H9 (cell line): ENCODE measurements at regions not wholly inside any gene's neighbourhood (a gene's known extent, or its start where the extent isn't known, plus 50 kb on each side); places are given as distances from the start of the nearest gene placed in this dataset.
"Not testable (repeated sequence)": the region's sequence is repeated elsewhere in the genome, so short reads cannot be mapped to it uniquely, and the experiment has no call there.

Source experiments
- DNase-seq: peaks from one replicate; pipeline ENCODE4 v3.0.0-alpha.2; 2017
- H2AFZ ChIP-seq: one replicate; pipeline ENCODE4 v1.6.1; 2013; ENCODE audit warnings: mild to moderate bottlenecking, low read length, control low read depth, moderate library complexity
- H2AK5ac ChIP-seq: 2 replicates; pipeline ENCODE4 v1.6.1; 2013; ENCODE audit warnings: low read length, control low read depth, mixed read lengths; ENCODE audit not compliant: insufficient read length
- H2BK120ac ChIP-seq: one replicate; pipeline ENCODE4 v1.6.1; 2013; ENCODE audit warnings: low read depth, mild to moderate bottlenecking, low read length, control low read depth, inconsistent platforms; ENCODE audit not compliant: poor library complexity, severe bottlenecking
- H2BK12ac ChIP-seq: 2 replicates; pipeline ENCODE4 v1.6.1; 2013; ENCODE audit warnings: low read length, control low read depth, mixed read lengths, low read depth; ENCODE audit not compliant: insufficient read length
- H2BK15ac ChIP-seq: 2 replicates; pipeline ENCODE4 v1.6.1; 2013; ENCODE audit warnings: low read depth, low read length, control low read depth
- H2BK20ac ChIP-seq: one replicate; pipeline ENCODE4 v1.6.1; 2013; ENCODE audit warnings: low read depth, mild to moderate bottlenecking, low read length, control low read depth, inconsistent platforms; ENCODE audit not compliant: poor library complexity, severe bottlenecking
- H2BK5ac ChIP-seq: 2 replicates; pipeline ENCODE4 v1.6.1; 2013; ENCODE audit warnings: low read length, control low read depth, mixed read lengths; ENCODE audit not compliant: insufficient read length
- H3K14ac ChIP-seq: 2 replicates; pipeline ENCODE4 v1.6.1; 2013; ENCODE audit warnings: low read length, control low read depth; ENCODE audit not compliant: insufficient read depth
- H3K18ac ChIP-seq: 2 replicates; pipeline ENCODE4 v1.6.1; 2013; ENCODE audit warnings: low read depth, mild to moderate bottlenecking, mixed read lengths, low read length, control low read depth; ENCODE audit not compliant: insufficient read length
- H3K23ac ChIP-seq: 2 replicates; pipeline ENCODE4 v1.6.1; 2013; ENCODE audit warnings: low read length, control low read depth, mixed read lengths, low read depth; ENCODE audit not compliant: insufficient read length
- H3K23me2 ChIP-seq: 2 replicates; pipeline ENCODE4 v1.6.1; 2013; ENCODE audit warnings: low read depth, mild to moderate bottlenecking, mixed read lengths, low read length, control low read depth; ENCODE audit not compliant: insufficient read length, poor library complexity, severe bottlenecking
- H3K27ac ChIP-seq: 2 replicates; pipeline ENCODE4 v1.5.1; 2013; ENCODE audit warnings: low read length, control low read depth, mixed read lengths, low read depth; ENCODE audit not compliant: insufficient read length
- H3K27me3 ChIP-seq: 2 replicates; pipeline ENCODE4 v1.6.1; 2013; ENCODE audit warnings: low read length, control low read depth, inconsistent platforms; ENCODE audit not compliant: insufficient read depth
- H3K4ac ChIP-seq: 2 replicates; pipeline ENCODE4 v1.6.1; 2013; ENCODE audit warnings: low read depth, mild to moderate bottlenecking, control low read depth, inconsistent platforms, low read length, moderate library complexity
- H3K4me1 ChIP-seq: 2 replicates; pipeline ENCODE4 v1.6.1; 2013; ENCODE audit warnings: low read length, control low read depth, inconsistent platforms; ENCODE audit not compliant: insufficient read depth
- H3K4me2 ChIP-seq: 2 replicates; pipeline ENCODE4 v1.6.1; 2013; ENCODE audit warnings: low read length, control low read depth, mixed read lengths; ENCODE audit not compliant: insufficient read length, insufficient read depth
- H3K56ac ChIP-seq: 2 replicates; pipeline ENCODE4 v1.6.1; 2013; ENCODE audit warnings: low read depth, mild to moderate bottlenecking, mixed read lengths, low read length, control low read depth; ENCODE audit not compliant: insufficient read length
- H3K79me1 ChIP-seq: 2 replicates; pipeline ENCODE4 v1.6.1; 2013; ENCODE audit warnings: low read depth, mild to moderate bottlenecking, moderate library complexity, low read length, control low read depth, inconsistent platforms; ENCODE audit not compliant: insufficient read depth, poor library complexity, severe bottlenecking
- H3K79me2 ChIP-seq: 2 replicates; pipeline ENCODE4 v1.6.1; 2013; ENCODE audit warnings: low read length, control low read depth, inconsistent platforms; ENCODE audit not compliant: insufficient read depth
- H3K9ac ChIP-seq: 2 replicates; pipeline ENCODE4 v1.6.1; 2013; ENCODE audit warnings: low read length, control low read depth, mixed read lengths; ENCODE audit not compliant: insufficient read length; ENCODE audit errors: extremely low read depth
- H3K9me3 ChIP-seq: one replicate; pipeline ENCODE4 v1.6.1; 2013; ENCODE audit warnings: low read depth, low read length, inconsistent platforms; ENCODE audit not compliant: control insufficient read depth
- H3T11ph ChIP-seq: one replicate; pipeline ENCODE4 v1.6.1; 2013; ENCODE audit warnings: mild to moderate bottlenecking, low read length, control low read depth, inconsistent platforms
- H4K20me1 ChIP-seq: one replicate; pipeline ENCODE4 v1.6.1; 2013; ENCODE audit not compliant: control insufficient read depth, insufficient read length, insufficient read depth
- H4K5ac ChIP-seq: 2 replicates; pipeline ENCODE4 v1.6.1; 2013; ENCODE audit warnings: low read depth, mild to moderate bottlenecking, mixed read lengths, low read length, control low read depth; ENCODE audit not compliant: insufficient read length
- H4K8ac ChIP-seq: replicated peaks from 2 replicates; pipeline ENCODE4 v1.6.1; 2013; ENCODE audit warnings: low read length, control low read depth, mixed read lengths, low read depth; ENCODE audit not compliant: insufficient read length
- H4K91ac ChIP-seq: 2 replicates; pipeline ENCODE4 v1.6.1; 2013; ENCODE audit warnings: low read depth, mild to moderate bottlenecking, moderate library complexity, mixed read lengths, low read length, control low read depth; ENCODE audit not compliant: insufficient read length
- H3K27ac Mint-ChIP-seq, 3 experiments: 2 replicates in 2 of 3; 3 replicates in 1 of 3; pipeline ENCODE4 v1.8.0; 2020 to 2021; ENCODE audit warnings: mixed read lengths in 3 of 3, mild to moderate bottlenecking in 1 of 3, moderate library complexity in 1 of 3
- H3K27me3 Mint-ChIP-seq: 2 replicates; pipeline ENCODE4 v1.8.0; 2021; ENCODE audit warnings: low read depth, mild to moderate bottlenecking, moderate library complexity, mixed read lengths
- H3K36me3 Mint-ChIP-seq, 3 experiments: 2 replicates in 2 of 3; 3 replicates in 1 of 3; pipeline ENCODE4 v1.8.0; 2020 to 2021; ENCODE audit warnings: low read depth in 3 of 3, mixed read lengths in 3 of 3; ENCODE audit not compliant: insufficient read depth in 1 of 3
- H3K4me1 Mint-ChIP-seq, 2 experiments: 2 replicates each; pipeline ENCODE4 v1.8.0; 2020; ENCODE audit warnings: mixed read lengths in 2 of 2
- H3K4me3 Mint-ChIP-seq, 2 experiments: 2 replicates in 1 of 2; 3 replicates in 1 of 2; pipeline ENCODE4 v1.8.0; 2020 to 2021; ENCODE audit warnings: mild to moderate bottlenecking in 2 of 2, mixed read lengths in 2 of 2, moderate library complexity in 1 of 2
- H3K9me3 Mint-ChIP-seq, 2 experiments: 2 replicates in 1 of 2; 3 replicates in 1 of 2; pipeline ENCODE4 v1.8.0; 2020; ENCODE audit warnings: mild to moderate bottlenecking in 2 of 2, mixed read lengths in 2 of 2, moderate library complexity in 1 of 2
- CTCF ChIP-seq: fragments of 200-600 bp; sonication (generic); conservative IDR thresholded peaks from 3 replicates; pipeline ENCODE4 v1.8.0; 2021; ENCODE audit warnings: antibody characterized with exemption, mild to moderate bottlenecking
- WGBS: extraction: QIAGEN DNeasy Blood & Tissue Kit; methylation state at CpG from one replicate; pipeline ENCODE4 v1.1.7; 2013; ENCODE audit warnings: missing lambda C conversion rate, low lambda C conversion rate, mixed read lengths; ENCODE audit not compliant: insufficient read length; ENCODE audit errors: extremely low coverage; 5-methylcytosine and 5-hydroxymethylcytosine counted together

GRCh38 chr6:139518556-139519091 is 144.2 kb upstream of the CITED2 start:
- H2BK12ac ChIP-seq: no peak overlapping the region
- no peak overlapping the region for H2AFZ ChIP-seq
- H3K27ac ChIP-seq: no peak overlapping the region
- H3T11ph ChIP-seq: no peak overlapping the region
- no peak overlapping the region for H2AK5ac ChIP-seq
- H3K23ac ChIP-seq: no peak overlapping the region
- no peak overlapping the region for H3K4ac ChIP-seq
- H3K27me3 ChIP-seq: no peaks in the 10 kb centered on the region
- no CpG with 5 or more reads among the region's 12 CpGs for WGBS
- H3K23me2 ChIP-seq: no peaks in the 10 kb centered on the region
- H3K14ac ChIP-seq: no peak overlapping the region
- no peaks in the 10 kb centered on the region for H3K79me1 ChIP-seq
- no peak overlapping the region for H2BK5ac ChIP-seq
- H3K79me2 ChIP-seq: no peaks in the 10 kb centered on the region
- H3K9me3 ChIP-seq: no peaks in the 10 kb centered on the region
- H4K5ac ChIP-seq: no peak overlapping the region
- no peaks in the 10 kb centered on the region for H3K4me1 ChIP-seq
- no peak overlapping the region for H3K18ac ChIP-seq
- no peak overlapping the region for H2BK20ac ChIP-seq
- no peak overlapping the region for H3K4me2 ChIP-seq
- Mint-ChIP-seq H3K4me3 (no peak overlapping the region), H3K36me3 (no peaks in the 10 kb centered on the region; a peak in 1 of 7 replicates), H3K27me3 (no peaks in the 10 kb centered on the region), H3K4me1 (0 out of 4 replicates have a peak, but pooled peaks cover 0 to 3% of the 10 kb centered on the region in 2 experiments), H3K27ac (no peak overlapping the region), H3K9me3 (peaks cover 0 to 3% of the 10 kb centered on the region in 2 experiments; a peak in 2 of 5 replicates)
- H2BK120ac ChIP-seq: no peak overlapping the region
- no peak overlapping the region for H4K91ac ChIP-seq
- TF ChIP-seq CTCF: no peak
- no peak overlapping the region for H3K56ac ChIP-seq
- no peak for DNase-seq
- no peak overlapping the region for H2BK15ac ChIP-seq
- no peak overlapping the region for H3K9ac ChIP-seq
- no peak overlapping the region for H4K8ac ChIP-seq
- no peaks in the 10 kb centered on the region for H4K20me1 ChIP-seq

- H3K56ac ChIP-seq, H3K79me2 ChIP-seq, H3K4me3 Mint-ChIP-seq, DNase-seq, H3K4me1 ChIP-seq, H3K27me3 ChIP-seq, H3K27ac Mint-ChIP-seq, H3K36me3 Mint-ChIP-seq, H3K4ac ChIP-seq, H3K79me1 ChIP-seq, H2BK5ac ChIP-seq, H4K5ac ChIP-seq, H2BK20ac ChIP-seq, H3K4me2 ChIP-seq, H3K9me3 ChIP-seq, H3K23ac ChIP-seq, H2BK15ac ChIP-seq, H2AK5ac ChIP-seq, H3K27me3 Mint-ChIP-seq, H3K9ac ChIP-seq, H3T11ph ChIP-seq, H4K20me1 ChIP-seq, H2AFZ ChIP-seq, H4K91ac ChIP-seq, H4K8ac ChIP-seq, H2BK120ac ChIP-seq, H3K23me2 ChIP-seq, H3K4me1 Mint-ChIP-seq, H3K27ac ChIP-seq, H3K18ac ChIP-seq, H3K9me3 Mint-ChIP-seq, H3K14ac ChIP-seq, H2BK12ac ChIP-seq: not testable (repeated sequence)
- WGBS: no CpG with 5 or more reads among the region's 14 CpGs
These were observed 143.6 kb upstream of the CITED2 start for GRCh38 chr6:139517998-139518555.
